HepG2 (cell line): ENCODE measurements at regions not wholly inside any gene's neighbourhood (a gene's known extent, or its start where the extent isn't known, plus 50 kb on each side); places are given as distances from the start of the nearest gene placed in this dataset.

Source experiments
- ATAC-seq: fragments of 200-7000 bp; cut with Tn5 transposase; 3 replicates; pipeline ENCODE4 v1.9.1; 2020; ENCODE audit warnings: mild to moderate bottlenecking, moderate library complexity
- BruUV-seq: library from RNA; stranded (reverse); fragments of 400-500 nt; replicated peaks from 2 replicates; lab custom pipeline; 2021; lab: Mats Ljungman, UMichigan
- CTCF ChIA-PET: fragments of 300-600 bp; formaldehyde crosslinking; extraction: SDS; loops from one replicate; lab custom pipeline; 2021; ENCODE audit warnings: low total read pairs, inconsistent platforms, low intra/inter-chr PET ratio; lab: Yijun Ruan, JAX
- POLR2A ChIA-PET: fragments of 350-600 bp; sonication (Branson Sonifier 250); formaldehyde crosslinking; loops from one replicate; lab custom pipeline; 2020; ENCODE audit warnings: antibody characterized with exemption, inconsistent platforms; lab: Yijun Ruan, JAX
- DNase-seq: peaks from one replicate; pipeline ENCODE4 v3.0.0-alpha.2; 2015; ENCODE audit warnings: low spot score
- FAIRE-seq: peaks from 3 replicates; lab custom pipeline; 2011; peaks lifted over from hg19 to GRCh38; lab: Jason Lieb, UNC
- H2AFZ ChIP-seq: one replicate; pipeline ENCODE4 v1.6.1; 2011; ENCODE audit warnings: low read length, inconsistent platforms
- H3K27ac ChIP-seq: fragments of 300-600 bp; 3 replicates; pipeline ENCODE4 v1.8.0; 2011; ENCODE audit warnings: mixed run types, mild to moderate bottlenecking, mixed read lengths, low read length, inconsistent platforms; ENCODE audit not compliant: insufficient read depth; ENCODE audit errors: extremely low read length
- H3K27me3 ChIP-seq, 2 experiments: fragments of 200-600 bp in 1 of 2; 2 replicates in 1 of 2; 3 replicates in 1 of 2; pipeline versions ENCODE4 v1.6.0 to v1.8.0; 2011; ENCODE audit warnings: low read length in 2 of 2, mild to moderate bottlenecking in 2 of 2, moderate library complexity in 2 of 2, inconsistent platforms in 1 of 2; ENCODE audit not compliant: insufficient read depth in 2 of 2, control insufficient read depth in 1 of 2
- H3K36me3 ChIP-seq, 2 experiments: fragments of 200-600 bp in 1 of 2; replicated peaks in 1 of 2; 2 replicates in 1 of 2; 3 replicates in 1 of 2; pipeline versions ENCODE4 v1.5.1 to v1.8.0; 2011; ENCODE audit warnings: low read length in 2 of 2, inconsistent platforms in 1 of 2; ENCODE audit not compliant: insufficient read depth in 2 of 2, control insufficient read depth in 1 of 2
- H3K4me1 ChIP-seq: 2 replicates; pipeline ENCODE4 v1.5.1; 2012; ENCODE audit warnings: low read length, inconsistent platforms; ENCODE audit not compliant: insufficient read depth
- H3K4me2 ChIP-seq: 2 replicates; pipeline ENCODE4 v1.6.0; 2011; ENCODE audit warnings: low read depth, low read length, inconsistent platforms
- H3K4me3 ChIP-seq, 3 experiments: fragments of 200-600 bp in 1 of 3; sonication (generic), shearing (Covaris generic) in 1 of 3; replicated peaks in 1 of 3; 2 replicates each; pipeline ENCODE4 v1.5.1; 2011 to 2016; ENCODE audit warnings: low read length in 3 of 3, inconsistent platforms in 2 of 3, low read depth in 2 of 3, mild to moderate bottlenecking in 2 of 3, control low read depth in 1 of 3, mixed read lengths in 1 of 3; ENCODE audit not compliant: insufficient read depth in 1 of 3
- H3K79me2 ChIP-seq: one replicate; pipeline ENCODE4 v1.6.1; 2011; ENCODE audit warnings: low read length, inconsistent platforms; ENCODE audit not compliant: insufficient read depth
- H3K9ac ChIP-seq: 2 replicates; pipeline ENCODE4 v1.6.0; 2011; ENCODE audit warnings: mild to moderate bottlenecking, low read depth, low read length, inconsistent platforms; ENCODE audit not compliant: insufficient read depth
- H3K9me3 ChIP-seq: 2 replicates; pipeline ENCODE4 v1.5.1; 2012; ENCODE audit warnings: mild to moderate bottlenecking, low read length
- H4K20me1 ChIP-seq: 2 replicates; pipeline ENCODE4 v1.6.0; 2011; ENCODE audit warnings: inconsistent platforms, mild to moderate bottlenecking, low read length, moderate library complexity; ENCODE audit not compliant: insufficient read depth
- ATRX ChIP-seq: sonication (generic); formaldehyde crosslinking; IDR thresholded peaks from 2 replicates; pipeline ENCODE4 v1.4.0; 2020; ENCODE audit warnings: missing genetic modification reagents, borderline replicate concordance
- ISL2 ChIP-seq: sonication (generic); formaldehyde crosslinking; IDR thresholded peaks from 2 replicates; pipeline ENCODE4 v1.5.0; 2020; ENCODE audit warnings: missing genetic modification reagents
- KDM1A ChIP-seq: IDR thresholded peaks from 2 replicates; pipeline ENCODE4 v1.6.1; 2016; ENCODE audit warnings: missing compliant biosample characterization
- PREB ChIP-seq: sonication (generic); formaldehyde crosslinking; IDR thresholded peaks from 2 replicates; pipeline ENCODE4 v1.4.0; 2020; ENCODE audit warnings: missing genetic modification reagents
- SMC3 ChIP-seq: IDR thresholded peaks from 2 replicates; pipeline ENCODE4 v1.6.1; 2011; ENCODE audit warnings: low read length, improper control_type of control experiment
- ZBTB1 ChIP-seq: sonication (generic); formaldehyde crosslinking; IDR thresholded peaks from 2 replicates; pipeline ENCODE4 v1.4.0; 2020; ENCODE audit warnings: missing genetic modification reagents, borderline replicate concordance
- ZBTB7A ChIP-seq: sonication (generic); formaldehyde crosslinking; IDR thresholded peaks from 2 replicates; pipeline ENCODE4 v1.8.0; 2022; ENCODE audit warnings: mild to moderate bottlenecking, missing genetic modification reagents
- ZFP37 ChIP-seq: sonication (generic); formaldehyde crosslinking; IDR thresholded peaks from 2 replicates; pipeline ENCODE4 v1.4.0; 2020; ENCODE audit warnings: missing genetic modification reagents, borderline replicate concordance
- ZFP91 ChIP-seq: sonication (generic); formaldehyde crosslinking; IDR thresholded peaks from 2 replicates; pipeline ENCODE4 v1.9.0; 2022; ENCODE audit warnings: missing genetic modification reagents, mild to moderate bottlenecking, borderline replicate concordance
- ZNF264 ChIP-seq: sonication (generic); formaldehyde crosslinking; IDR thresholded peaks from 2 replicates; pipeline ENCODE4 v1.4.0; 2020; ENCODE audit warnings: missing genetic modification reagents
- ZNF33A ChIP-seq: sonication (generic); formaldehyde crosslinking; IDR thresholded peaks from 2 replicates; pipeline ENCODE4 v1.5.1; 2020; ENCODE audit warnings: missing genetic modification reagents, mild to moderate bottlenecking, moderate library complexity, borderline replicate concordance
- ZNF414 ChIP-seq: sonication (generic); formaldehyde crosslinking; IDR thresholded peaks from 2 replicates; pipeline ENCODE4 v1.5.0; 2020; ENCODE audit warnings: missing genetic modification reagents
- ZNF660 ChIP-seq: sonication (generic); formaldehyde crosslinking; IDR thresholded peaks from 2 replicates; pipeline ENCODE4 v1.5.1; 2020; ENCODE audit warnings: mild to moderate bottlenecking, low read depth, missing genetic modification reagents, borderline replicate concordance
- ZSCAN29 ChIP-seq: sonication (generic); formaldehyde crosslinking; conservative IDR thresholded peaks from 2 replicates; pipeline ENCODE4 v1.4.0; 2020; ENCODE audit warnings: mild to moderate bottlenecking, missing genetic modification reagents
- WGBS: methylation state at CpG from one replicate; pipeline ENCODE4 v1.1.6; 2017; ENCODE audit warnings: low lambda C conversion rate; 5-methylcytosine and 5-hydroxymethylcytosine counted together
- in situ Hi-C: cut with HindIII; loops from 2 replicates; pipeline ENCODE4 v1.10.0; 2017; ENCODE audit warnings: low pct_unique_long_range_greater_than_20kb; ENCODE audit not compliant: extremely low pct_ligation_motif_present
- intact Hi-C: fragments of 100-400 bp; cut with micrococcal nuclease; formaldehyde crosslinking; loops from one replicate; pipeline ENCODE4 v1.10.0; 2022; ENCODE audit not compliant: unreplicated experiment
- TF ChIP-seq, protein P1 (sequence below): sonication (generic); formaldehyde crosslinking; IDR thresholded peaks from 2 replicates; pipeline ENCODE4 v1.5.1; 2020; ENCODE audit warnings: missing genetic modification reagents, mild to moderate bottlenecking, borderline replicate concordance
- TF ChIP-seq, protein P2 (sequence below): IDR thresholded peaks from 2 replicates; pipeline ENCODE4 v1.6.1; 2012; ENCODE audit warnings: low read depth, low read length, improper control_type of control experiment

DNA sequence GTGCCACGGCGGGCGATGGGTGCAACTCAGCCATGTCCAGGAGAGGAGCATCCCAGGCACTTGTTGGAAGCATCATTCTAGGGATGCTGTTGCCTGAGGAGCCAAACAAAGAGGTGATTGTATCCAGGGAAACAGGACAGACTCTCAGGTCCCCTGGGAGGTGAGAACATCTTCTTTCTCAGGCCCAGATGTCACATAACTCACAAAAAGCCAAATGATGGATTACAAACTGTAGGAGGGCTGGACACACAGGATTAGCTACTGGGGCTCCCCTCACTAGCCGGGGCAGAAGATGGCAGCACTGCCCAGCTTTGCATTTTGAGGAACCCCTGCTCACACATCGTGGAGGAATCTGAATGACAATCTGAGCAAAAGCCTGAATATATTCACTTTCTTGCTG lies 64.7 kb upstream of the NFIL3 start:
- TF ChIP-seq ZSCAN29 (CRISPR knock-in tag) (no peak), PREB (CRISPR knock-in tag) (no peak), KDM1A (CRISPR knock-in tag) (no peak), ZNF264 (CRISPR knock-in tag) (no peak), ZBTB1 (CRISPR knock-in tag) (no peak), ZNF33A (CRISPR knock-in tag) (no peak), ZNF414 (no peak), ZFP91 (CRISPR knock-in tag) (no peak), SMC3 (no peak), ZNF660 (CRISPR knock-in tag) (no peak), ISL2 (no peak), ZFP37 (CRISPR knock-in tag) (no peak), ATRX (CRISPR knock-in tag) (no peak), ZBTB7A (CRISPR knock-in tag) (no peak)
- TF ChIP-seq, protein P1, sequence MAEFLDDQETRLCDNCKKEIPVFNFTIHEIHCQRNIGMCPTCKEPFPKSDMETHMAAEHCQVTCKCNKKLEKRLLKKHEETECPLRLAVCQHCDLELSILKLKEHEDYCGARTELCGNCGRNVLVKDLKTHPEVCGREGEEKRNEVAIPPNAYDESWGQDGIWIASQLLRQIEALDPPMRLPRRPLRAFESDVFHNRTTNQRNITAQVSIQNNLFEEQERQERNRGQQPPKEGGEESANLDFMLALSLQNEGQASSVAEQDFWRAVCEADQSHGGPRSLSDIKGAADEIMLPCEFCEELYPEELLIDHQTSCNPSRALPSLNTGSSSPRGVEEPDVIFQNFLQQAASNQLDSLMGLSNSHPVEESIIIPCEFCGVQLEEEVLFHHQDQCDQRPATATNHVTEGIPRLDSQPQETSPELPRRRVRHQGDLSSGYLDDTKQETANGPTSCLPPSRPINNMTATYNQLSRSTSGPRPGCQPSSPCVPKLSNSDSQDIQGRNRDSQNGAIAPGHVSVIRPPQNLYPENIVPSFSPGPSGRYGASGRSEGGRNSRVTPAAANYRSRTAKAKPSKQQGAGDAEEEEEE: no peak
- TF ChIP-seq, protein P2, sequence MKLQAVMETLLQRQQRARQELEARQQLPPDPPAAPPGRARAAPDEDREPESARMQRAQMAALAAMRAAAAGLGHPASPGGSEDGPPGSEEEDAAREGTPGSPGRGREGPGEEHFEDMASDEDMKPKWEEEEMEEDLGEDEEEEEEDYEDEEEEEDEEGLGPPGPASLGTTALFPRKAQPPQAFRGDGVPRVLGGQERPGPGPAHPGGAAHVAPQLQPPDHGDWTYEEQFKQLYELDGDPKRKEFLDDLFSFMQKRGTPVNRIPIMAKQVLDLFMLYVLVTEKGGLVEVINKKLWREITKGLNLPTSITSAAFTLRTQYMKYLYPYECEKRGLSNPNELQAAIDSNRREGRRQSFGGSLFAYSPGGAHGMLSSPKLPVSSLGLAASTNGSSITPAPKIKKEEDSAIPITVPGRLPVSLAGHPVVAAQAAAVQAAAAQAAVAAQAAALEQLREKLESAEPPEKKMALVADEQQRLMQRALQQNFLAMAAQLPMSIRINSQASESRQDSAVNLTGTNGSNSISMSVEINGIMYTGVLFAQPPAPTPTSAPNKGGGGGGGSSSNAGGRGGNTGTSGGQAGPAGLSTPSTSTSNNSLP: no peak
- TF ChIP-seq, all 625 proteins: peak for 0
- WGBS: 0% methylated on average over 2 of the region's 5 CpGs
- in situ Hi-C loops: no loop called here
- H3K4me1 ChIP-seq: no peaks in the 10 kb centered on the region
- CTCF ChIA-PET: no interaction called here
- H3K4me2 ChIP-seq: no peak overlapping the region
- no peaks in the 10 kb centered on the region for H3K9me3 ChIP-seq
- DNase-seq: no peak
- H2AFZ ChIP-seq: no peak overlapping the region
- no peak for ATAC-seq
- intact Hi-C loops: no loop called here
- no peak overlapping the region for H3K9ac ChIP-seq
- POLR2A ChIA-PET: no interaction called here
- no peak overlapping the region for H3K27ac ChIP-seq
- BruUV-seq: no TSS peak
- H3K36me3 ChIP-seq: no peaks in the 10 kb centered on the region
- no peak overlapping the region for H3K4me3 ChIP-seq
- peaks cover 3 to 42% of the 10 kb centered on the region in 2 experiments; a peak in 3 of 5 replicates for H3K27me3 ChIP-seq
- no peaks in the 10 kb centered on the region for H3K79me2 ChIP-seq
- no peak for FAIRE-seq
- H4K20me1 ChIP-seq: no peaks in the 10 kb centered on the region
